Right atrium auricular region (tissue), 2 donors: ENCODE measurements at regions not wholly inside any gene's neighbourhood (a gene's known extent, or its start where the extent isn't known, plus 50 kb on each side); places are given as distances from the start of the nearest gene placed in this dataset.

Experiments
- DNase-seq: peaks from one replicate; pipeline ENCODE4 v3.0.0-alpha.2; 2019; ENCODE audit warnings: low spot score
- H3K27ac ChIP-seq, 2 donors: fragments of 200-600 bp; sonication (generic); 1 replicate in 1 of 2; 2 replicates in 1 of 2; pipeline ENCODE4 v1.5.1; 2016 to 2019
- H3K27me3 ChIP-seq, 2 donors: fragments of 200-600 bp; sonication (generic); one replicate each; pipeline versions ENCODE4 v1.5.1 to v1.6.0; 2017 to 2019
- H3K36me3 ChIP-seq: fragments of 200-600 bp; sonication (generic); one replicate; pipeline ENCODE4 v1.5.1; 2016
- H3K4me1 ChIP-seq, 2 donors: fragments of 200-600 bp; sonication (generic); one replicate each; pipeline versions ENCODE4 v1.5.1 to v1.6.0; 2017 to 2019
- H3K4me3 ChIP-seq, 2 donors: fragments of 200-600 bp; sonication (generic); 1 replicate in 1 of 2; 2 replicates in 1 of 2; pipeline ENCODE4 v1.5.1; 2017 to 2019; ENCODE audit warnings: mild to moderate bottlenecking in 1 of 2, moderate library complexity in 1 of 2
- H3K9me3 ChIP-seq, 2 donors: fragments of 200-600 bp; sonication (generic); one replicate each; pipeline ENCODE4 v1.5.1; 2019
- CTCF ChIP-seq, 2 donors: fragments of 200-600 bp; sonication (generic); IDR thresholded peaks; one replicate each; pipeline ENCODE4 v1.5.1; 2019; ENCODE audit warnings: antibody characterized with exemption in 2 of 2

GRCh38 chr3:127371846-127372245 is 84.0 kb upstream of the PRR20G start:
- no peak for DNase-seq
- Histone ChIP-seq H3K4me1 (no peaks in the 10 kb centered on the region), H3K4me3 (no peak overlapping the region), H3K9me3 (peaks cover 0 to 6% of the 10 kb centered on the region in 2 donors), H3K27ac (no peak overlapping the region), H3K36me3 (no peaks in the 10 kb centered on the region), H3K27me3 (no peaks in the 10 kb centered on the region)
- no peak for TF ChIP-seq CTCF (IDR thresholded peaks at IDR 0.05)

- Histone ChIP-seq H3K9me3 (peaks cover 0 to 4% of the 10 kb centered on the region in 2 donors), H3K36me3 (no peaks in the 10 kb centered on the region), H3K4me3 (no peak overlapping the region), H3K4me1 (no peaks in the 10 kb centered on the region), H3K27ac (no peak overlapping the region), H3K27me3 (no peaks in the 10 kb centered on the region)
- no peak for DNase-seq
- no peak for TF ChIP-seq CTCF (IDR thresholded peaks at IDR 0.05)
These were observed 83.5 kb upstream of the PRR20G start for GRCh38 chr3:127371334-127371733.

GRCh38 chr3:127370906-127371305 is 83.1 kb upstream of the PRR20G start:
- no peak for TF ChIP-seq CTCF (IDR thresholded peaks at IDR 0.05)

GRCh38 chr3:127369356-127369935 is 81.6 kb upstream of the PRR20G start:
- Histone ChIP-seq H3K4me1 (no peaks in the 10 kb centered on the region), H3K27ac (no peak overlapping the region), H3K9me3 (no peaks in the 10 kb centered on the region), H3K27me3 (no peaks in the 10 kb centered on the region), H3K4me3 (no peak overlapping the region), H3K36me3 (no peaks in the 10 kb centered on the region)
- no peak for TF ChIP-seq CTCF (IDR thresholded peaks at IDR 0.05)
- no peak for DNase-seq

More at GRCh38 chr3:127370906-127371305, 83.1 kb upstream of the PRR20G start:
- Histone ChIP-seq H3K36me3 (no peaks in the 10 kb centered on the region), H3K27ac (no peak overlapping the region), H3K4me1 (no peaks in the 10 kb centered on the region), H3K27me3 (no peaks in the 10 kb centered on the region), H3K9me3 (no peaks in the 10 kb centered on the region), H3K4me3 (no peak overlapping the region)
- no peak for DNase-seq

GRCh38 chr3:127368186-127369032 is 80.6 kb upstream of the PRR20G start:
- Histone ChIP-seq H3K9me3 (no peaks in the 10 kb centered on the region), H3K4me1 (no peaks in the 10 kb centered on the region), H3K36me3 (no peaks in the 10 kb centered on the region), H3K27ac (no peak overlapping the region), H3K4me3 (no peak overlapping the region), H3K27me3 (no peaks in the 10 kb centered on the region)
- no peak for DNase-seq
- TF ChIP-seq CTCF (IDR thresholded peaks at IDR 0.05), result no peak
